HL-60 (cell line): ENCODE measurements at regions not wholly inside any gene's neighbourhood (a gene's known extent, or its start where the extent isn't known, plus 50 kb on each side); places are given as distances from the start of the nearest gene placed in this dataset.

Experiments
- GABPA ChIP-seq: IDR thresholded peaks from 2 replicates; pipeline ENCODE4 v1.6.1; 2012; ENCODE audit warnings: low read depth
- POLR2AphosphoS5 ChIP-seq: IDR thresholded peaks from 2 replicates; pipeline ENCODE4 v1.6.1; 2012; ENCODE audit warnings: low read depth
- SPI1 ChIP-seq: IDR thresholded peaks from 2 replicates; pipeline ENCODE4 v1.6.1; 2012; ENCODE audit warnings: low read depth, mild to moderate bottlenecking, borderline replicate concordance
- TF ChIP-seq, protein P1 (sequence below): IDR thresholded peaks from one replicate; pipeline ENCODE4 v1.5.1; 2011; ENCODE audit warnings: low read length, control low read depth, inconsistent platforms; ENCODE audit not compliant: insufficient read depth
- TF ChIP-seq, protein P2 (sequence below): IDR thresholded peaks from 2 replicates; pipeline ENCODE4 v1.6.1; 2012; ENCODE audit warnings: low read depth; ENCODE audit not compliant: insufficient replicate concordance

- TF ChIP-seq, protein P1, sequence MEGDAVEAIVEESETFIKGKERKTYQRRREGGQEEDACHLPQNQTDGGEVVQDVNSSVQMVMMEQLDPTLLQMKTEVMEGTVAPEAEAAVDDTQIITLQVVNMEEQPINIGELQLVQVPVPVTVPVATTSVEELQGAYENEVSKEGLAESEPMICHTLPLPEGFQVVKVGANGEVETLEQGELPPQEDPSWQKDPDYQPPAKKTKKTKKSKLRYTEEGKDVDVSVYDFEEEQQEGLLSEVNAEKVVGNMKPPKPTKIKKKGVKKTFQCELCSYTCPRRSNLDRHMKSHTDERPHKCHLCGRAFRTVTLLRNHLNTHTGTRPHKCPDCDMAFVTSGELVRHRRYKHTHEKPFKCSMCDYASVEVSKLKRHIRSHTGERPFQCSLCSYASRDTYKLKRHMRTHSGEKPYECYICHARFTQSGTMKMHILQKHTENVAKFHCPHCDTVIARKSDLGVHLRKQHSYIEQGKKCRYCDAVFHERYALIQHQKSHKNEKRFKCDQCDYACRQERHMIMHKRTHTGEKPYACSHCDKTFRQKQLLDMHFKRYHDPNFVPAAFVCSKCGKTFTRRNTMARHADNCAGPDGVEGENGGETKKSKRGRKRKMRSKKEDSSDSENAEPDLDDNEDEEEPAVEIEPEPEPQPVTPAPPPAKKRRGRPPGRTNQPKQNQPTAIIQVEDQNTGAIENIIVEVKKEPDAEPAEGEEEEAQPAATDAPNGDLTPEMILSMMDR = no peak
- TF ChIP-seq, protein P2, sequence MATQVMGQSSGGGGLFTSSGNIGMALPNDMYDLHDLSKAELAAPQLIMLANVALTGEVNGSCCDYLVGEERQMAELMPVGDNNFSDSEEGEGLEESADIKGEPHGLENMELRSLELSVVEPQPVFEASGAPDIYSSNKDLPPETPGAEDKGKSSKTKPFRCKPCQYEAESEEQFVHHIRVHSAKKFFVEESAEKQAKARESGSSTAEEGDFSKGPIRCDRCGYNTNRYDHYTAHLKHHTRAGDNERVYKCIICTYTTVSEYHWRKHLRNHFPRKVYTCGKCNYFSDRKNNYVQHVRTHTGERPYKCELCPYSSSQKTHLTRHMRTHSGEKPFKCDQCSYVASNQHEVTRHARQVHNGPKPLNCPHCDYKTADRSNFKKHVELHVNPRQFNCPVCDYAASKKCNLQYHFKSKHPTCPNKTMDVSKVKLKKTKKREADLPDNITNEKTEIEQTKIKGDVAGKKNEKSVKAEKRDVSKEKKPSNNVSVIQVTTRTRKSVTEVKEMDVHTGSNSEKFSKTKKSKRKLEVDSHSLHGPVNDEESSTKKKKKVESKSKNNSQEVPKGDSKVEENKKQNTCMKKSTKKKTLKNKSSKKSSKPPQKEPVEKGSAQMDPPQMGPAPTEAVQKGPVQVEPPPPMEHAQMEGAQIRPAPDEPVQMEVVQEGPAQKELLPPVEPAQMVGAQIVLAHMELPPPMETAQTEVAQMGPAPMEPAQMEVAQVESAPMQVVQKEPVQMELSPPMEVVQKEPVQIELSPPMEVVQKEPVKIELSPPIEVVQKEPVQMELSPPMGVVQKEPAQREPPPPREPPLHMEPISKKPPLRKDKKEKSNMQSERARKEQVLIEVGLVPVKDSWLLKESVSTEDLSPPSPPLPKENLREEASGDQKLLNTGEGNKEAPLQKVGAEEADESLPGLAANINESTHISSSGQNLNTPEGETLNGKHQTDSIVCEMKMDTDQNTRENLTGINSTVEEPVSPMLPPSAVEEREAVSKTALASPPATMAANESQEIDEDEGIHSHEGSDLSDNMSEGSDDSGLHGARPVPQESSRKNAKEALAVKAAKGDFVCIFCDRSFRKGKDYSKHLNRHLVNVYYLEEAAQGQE = no peak
- no peak for TF ChIP-seq POLR2AphosphoS5
- TF ChIP-seq GABPA = no peak
- no peak for TF ChIP-seq SPI1
These were observed 150.6 kb upstream of the STEAP4 start for GRCh38 chr7:88457320-88457719.
